K562 (cell line): ENCODE measurements at regions not wholly inside any gene's neighbourhood (a gene's known extent, or its start where the extent isn't known, plus 50 kb on each side); places are given as distances from the start of the nearest gene placed in this dataset.

Experiments used
- FOXP1 ChIP-seq: sonication (generic); formaldehyde crosslinking; IDR thresholded peaks from 2 replicates; pipeline ENCODE4 v1.8.0; 2022; ENCODE audit warnings: mild to moderate bottlenecking, missing genetic modification reagents
- GABPA ChIP-seq: fragments of 200-800 bp; sonication (Bioruptor generic); conservative IDR thresholded peaks from 2 replicates; pipeline ENCODE4 v1.6.1; 2016; ENCODE audit warnings: low read depth, missing genetic modification characterization, missing compliant biosample characterization
- NFXL1 ChIP-seq: fragments of 450-650 bp; formaldehyde crosslinking; IDR thresholded peaks from 2 replicates; pipeline ENCODE4 v1.4.0; 2021; ENCODE audit warnings: mild to moderate bottlenecking
- POLR2A ChIP-seq: fragments of 450-650 bp; conservative IDR thresholded peaks from 2 replicates; pipeline ENCODE4 v1.6.1; 2016
- TARDBP ChIP-seq: fragments of 450-650 bp; IDR thresholded peaks from 2 replicates; pipeline ENCODE4 v1.6.1; 2016
- TCFL5 ChIP-seq: fragments of 250-450 bp; sonication (Bioruptor Pico); conservative IDR thresholded peaks from 2 replicates; pipeline ENCODE4 v1.6.1; 2021; ENCODE audit warnings: mild to moderate bottlenecking, moderate library complexity, matching md5 sums
- ZNF561 ChIP-seq: fragments of 450-650 bp; formaldehyde crosslinking; conservative IDR thresholded peaks from 2 replicates; pipeline ENCODE4 v1.4.0; 2020; ENCODE audit warnings: mild to moderate bottlenecking, moderate library complexity
- ZNF609 ChIP-seq: sonication (generic); formaldehyde crosslinking; IDR thresholded peaks from 2 replicates; pipeline ENCODE4 v1.8.1; 2023; ENCODE audit warnings: missing genetic modification reagents, mild to moderate bottlenecking, borderline replicate concordance
- TF ChIP-seq, protein P1 (sequence below): sonication (generic); formaldehyde crosslinking; IDR thresholded peaks from 2 replicates; pipeline ENCODE4 v1.8.0; 2023; ENCODE audit warnings: missing genetic modification reagents, mild to moderate bottlenecking, borderline replicate concordance
- TF ChIP-seq, protein P2 (sequence below), 3 experiments: IDR thresholded peaks in 2 of 3; conservative IDR thresholded peaks in 1 of 3; 2 replicates each; pipeline ENCODE4 v1.5.1; 2011 to 2012; ENCODE audit warnings: low read length in 3 of 3, mild to moderate bottlenecking in 3 of 3, control low read depth in 2 of 3, improper control_type of control experiment in 1 of 3, inconsistent platforms in 1 of 3, low read depth in 1 of 3, mixed read lengths in 1 of 3, moderate library complexity in 1 of 3; ENCODE audit not compliant: insufficient read depth in 2 of 3
- TF ChIP-seq, protein P3 (sequence below), 2 experiments: fragments of 450-650 bp; IDR thresholded peaks; 2 replicates each; pipeline ENCODE4 v1.6.1; 2016; ENCODE audit warnings: mild to moderate bottlenecking in 2 of 2, borderline replicate concordance in 1 of 2, low read depth in 1 of 2, moderate library complexity in 1 of 2

GRCh38 chr1:47511825-47512224 lies 74.0 kb downstream of the FOXD2 start:
- TF ChIP-seq FOXP1 (CRISPR knock-in tag) (no peak), ZNF609 (CRISPR knock-in tag) (no peak), ZNF561 (CRISPR knock-in tag) (no peak), NFXL1 (CRISPR knock-in tag) (no peak), GABPA (tag) (no peak), POLR2A (no peak), TARDBP (no peak), TCFL5 (CRISPR knock-in tag) (no peak)
- TF ChIP-seq, protein P1, sequence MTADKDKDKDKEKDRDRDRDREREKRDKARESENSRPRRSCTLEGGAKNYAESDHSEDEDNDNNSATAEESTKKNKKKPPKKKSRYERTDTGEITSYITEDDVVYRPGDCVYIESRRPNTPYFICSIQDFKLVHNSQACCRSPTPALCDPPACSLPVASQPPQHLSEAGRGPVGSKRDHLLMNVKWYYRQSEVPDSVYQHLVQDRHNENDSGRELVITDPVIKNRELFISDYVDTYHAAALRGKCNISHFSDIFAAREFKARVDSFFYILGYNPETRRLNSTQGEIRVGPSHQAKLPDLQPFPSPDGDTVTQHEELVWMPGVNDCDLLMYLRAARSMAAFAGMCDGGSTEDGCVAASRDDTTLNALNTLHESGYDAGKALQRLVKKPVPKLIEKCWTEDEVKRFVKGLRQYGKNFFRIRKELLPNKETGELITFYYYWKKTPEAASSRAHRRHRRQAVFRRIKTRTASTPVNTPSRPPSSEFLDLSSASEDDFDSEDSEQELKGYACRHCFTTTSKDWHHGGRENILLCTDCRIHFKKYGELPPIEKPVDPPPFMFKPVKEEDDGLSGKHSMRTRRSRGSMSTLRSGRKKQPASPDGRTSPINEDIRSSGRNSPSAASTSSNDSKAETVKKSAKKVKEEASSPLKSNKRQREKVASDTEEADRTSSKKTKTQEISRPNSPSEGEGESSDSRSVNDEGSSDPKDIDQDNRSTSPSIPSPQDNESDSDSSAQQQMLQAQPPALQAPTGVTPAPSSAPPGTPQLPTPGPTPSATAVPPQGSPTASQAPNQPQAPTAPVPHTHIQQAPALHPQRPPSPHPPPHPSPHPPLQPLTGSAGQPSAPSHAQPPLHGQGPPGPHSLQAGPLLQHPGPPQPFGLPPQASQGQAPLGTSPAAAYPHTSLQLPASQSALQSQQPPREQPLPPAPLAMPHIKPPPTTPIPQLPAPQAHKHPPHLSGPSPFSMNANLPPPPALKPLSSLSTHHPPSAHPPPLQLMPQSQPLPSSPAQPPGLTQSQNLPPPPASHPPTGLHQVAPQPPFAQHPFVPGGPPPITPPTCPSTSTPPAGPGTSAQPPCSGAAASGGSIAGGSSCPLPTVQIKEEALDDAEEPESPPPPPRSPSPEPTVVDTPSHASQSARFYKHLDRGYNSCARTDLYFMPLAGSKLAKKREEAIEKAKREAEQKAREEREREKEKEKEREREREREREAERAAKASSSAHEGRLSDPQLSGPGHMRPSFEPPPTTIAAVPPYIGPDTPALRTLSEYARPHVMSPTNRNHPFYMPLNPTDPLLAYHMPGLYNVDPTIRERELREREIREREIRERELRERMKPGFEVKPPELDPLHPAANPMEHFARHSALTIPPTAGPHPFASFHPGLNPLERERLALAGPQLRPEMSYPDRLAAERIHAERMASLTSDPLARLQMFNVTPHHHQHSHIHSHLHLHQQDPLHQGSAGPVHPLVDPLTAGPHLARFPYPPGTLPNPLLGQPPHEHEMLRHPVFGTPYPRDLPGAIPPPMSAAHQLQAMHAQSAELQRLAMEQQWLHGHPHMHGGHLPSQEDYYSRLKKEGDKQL (CRISPR knock-in tag) = no peak
- TF ChIP-seq, protein P2, sequence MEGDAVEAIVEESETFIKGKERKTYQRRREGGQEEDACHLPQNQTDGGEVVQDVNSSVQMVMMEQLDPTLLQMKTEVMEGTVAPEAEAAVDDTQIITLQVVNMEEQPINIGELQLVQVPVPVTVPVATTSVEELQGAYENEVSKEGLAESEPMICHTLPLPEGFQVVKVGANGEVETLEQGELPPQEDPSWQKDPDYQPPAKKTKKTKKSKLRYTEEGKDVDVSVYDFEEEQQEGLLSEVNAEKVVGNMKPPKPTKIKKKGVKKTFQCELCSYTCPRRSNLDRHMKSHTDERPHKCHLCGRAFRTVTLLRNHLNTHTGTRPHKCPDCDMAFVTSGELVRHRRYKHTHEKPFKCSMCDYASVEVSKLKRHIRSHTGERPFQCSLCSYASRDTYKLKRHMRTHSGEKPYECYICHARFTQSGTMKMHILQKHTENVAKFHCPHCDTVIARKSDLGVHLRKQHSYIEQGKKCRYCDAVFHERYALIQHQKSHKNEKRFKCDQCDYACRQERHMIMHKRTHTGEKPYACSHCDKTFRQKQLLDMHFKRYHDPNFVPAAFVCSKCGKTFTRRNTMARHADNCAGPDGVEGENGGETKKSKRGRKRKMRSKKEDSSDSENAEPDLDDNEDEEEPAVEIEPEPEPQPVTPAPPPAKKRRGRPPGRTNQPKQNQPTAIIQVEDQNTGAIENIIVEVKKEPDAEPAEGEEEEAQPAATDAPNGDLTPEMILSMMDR (IDR thresholded peaks at IDR 0.05 in 2 of 3, conservative IDR thresholded peaks at IDR 0.05 in 1 of 3; ENCODE audit: insufficient read depth in 2 of 3, low read depth in 1 of 3, low read length in 3 of 3) = no peak
- TF ChIP-seq, protein P3, sequence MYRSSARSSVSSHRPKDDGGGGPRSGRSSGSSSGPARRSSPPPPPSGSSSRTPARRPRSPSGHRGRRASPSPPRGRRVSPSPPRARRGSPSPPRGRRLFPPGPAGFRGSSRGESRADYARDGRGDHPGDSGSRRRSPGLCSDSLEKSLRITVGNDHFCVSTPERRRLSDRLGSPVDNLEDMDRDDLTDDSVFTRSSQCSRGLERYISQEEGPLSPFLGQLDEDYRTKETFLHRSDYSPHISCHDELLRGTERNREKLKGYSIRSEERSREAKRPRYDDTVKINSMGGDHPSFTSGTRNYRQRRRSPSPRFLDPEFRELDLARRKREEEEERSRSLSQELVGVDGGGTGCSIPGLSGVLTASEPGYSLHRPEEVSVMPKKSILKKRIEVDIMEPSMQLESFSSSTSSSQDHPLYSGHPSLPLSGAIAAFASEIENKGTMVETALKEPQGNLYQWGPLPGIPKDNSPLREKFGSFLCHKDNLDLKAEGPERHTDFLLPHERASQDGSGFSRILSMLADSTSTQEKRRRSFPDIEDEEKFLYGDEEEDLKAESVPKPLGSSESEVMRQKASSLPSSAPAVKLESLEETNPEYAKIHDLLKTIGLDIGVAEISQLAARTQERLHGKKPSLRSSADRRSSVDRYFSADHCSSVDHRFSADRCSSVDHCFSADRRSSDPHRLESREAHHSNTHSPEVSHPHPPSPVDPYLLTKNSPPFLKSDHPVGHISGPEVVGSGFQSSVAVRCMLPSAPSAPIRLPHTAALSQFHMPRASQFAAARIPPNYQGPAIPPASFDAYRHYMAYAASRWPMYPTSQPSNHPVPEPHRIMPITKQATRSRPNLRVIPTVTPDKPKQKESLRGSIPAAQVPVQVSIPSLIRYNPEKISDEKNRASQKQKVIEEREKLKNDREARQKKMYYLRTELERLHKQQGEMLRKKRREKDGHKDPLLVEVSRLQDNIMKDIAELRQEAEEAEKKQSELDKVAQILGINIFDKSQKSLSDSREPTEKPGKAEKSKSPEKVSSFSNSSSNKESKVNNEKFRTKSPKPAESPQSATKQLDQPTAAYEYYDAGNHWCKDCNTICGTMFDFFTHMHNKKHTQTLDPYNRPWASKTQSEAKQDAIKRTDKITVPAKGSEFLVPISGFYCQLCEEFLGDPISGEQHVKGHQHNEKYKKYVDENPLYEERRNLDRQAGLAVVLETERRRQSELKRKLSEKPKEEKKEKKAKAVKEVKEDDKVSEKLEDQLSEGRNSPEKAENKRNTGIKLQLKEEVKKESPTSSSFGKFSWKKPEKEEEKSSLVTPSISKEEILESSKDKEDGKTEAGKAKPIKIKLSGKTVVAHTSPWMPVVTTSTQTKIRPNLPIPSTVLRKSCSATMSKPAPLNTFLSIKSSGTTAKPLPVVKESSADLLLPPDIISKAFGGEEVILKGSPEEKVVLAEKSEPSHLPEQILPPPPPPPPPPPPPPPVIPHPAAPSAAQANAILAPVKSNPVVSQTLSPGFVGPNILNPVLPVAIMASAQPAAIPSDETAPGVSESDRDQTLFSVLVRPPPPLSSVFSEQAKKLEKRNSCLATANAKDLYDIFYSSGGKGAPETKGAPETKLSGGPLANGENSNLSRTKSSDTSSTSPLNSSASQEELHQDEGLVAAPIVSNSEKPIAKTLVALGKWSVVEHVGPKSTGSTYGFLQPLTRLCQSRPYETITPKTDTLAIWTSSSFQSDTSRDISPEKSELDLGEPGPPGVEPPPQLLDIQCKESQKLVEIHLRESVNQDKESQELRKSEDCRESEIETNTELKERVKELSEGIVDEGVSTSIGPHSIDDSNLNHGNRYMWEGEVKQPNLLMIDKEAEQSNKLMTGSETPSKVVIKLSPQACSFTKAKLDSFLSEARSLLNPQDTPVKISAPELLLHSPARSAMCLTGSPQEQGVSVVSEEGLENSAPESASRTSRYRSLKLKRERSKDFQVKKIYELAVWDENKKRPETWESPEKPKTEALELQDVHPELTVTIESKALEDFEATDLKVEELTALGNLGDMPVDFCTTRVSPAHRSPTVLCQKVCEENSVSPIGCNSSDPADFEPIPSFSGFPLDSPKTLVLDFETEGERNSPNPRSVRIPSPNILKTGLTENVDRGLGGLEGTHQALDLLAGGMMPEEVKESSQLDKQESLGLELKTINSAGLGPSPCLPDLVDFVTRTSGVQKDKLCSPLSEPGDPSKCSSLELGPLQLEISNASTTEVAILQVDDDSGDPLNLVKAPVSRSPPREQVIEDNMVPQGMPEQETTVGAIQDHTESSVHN (IDR thresholded peaks at IDR 0.05; ENCODE audit: borderline replicate concordance in 1 of 2, low read depth in 1 of 2) = no peak
